C4-2B (cell line): ENCODE measurements at regions not wholly inside any gene's neighbourhood (a gene's known extent, or its start where the extent isn't known, plus 50 kb on each side); places are given as distances from the start of the nearest gene placed in this dataset.

Source experiments
- ZFX ChIP-seq: fragments of 450-650 bp; IDR thresholded peaks from 2 replicates; pipeline ENCODE4 v1.6.1; 2017
- TF ChIP-seq, protein P1 (sequence below): fragments of 450-650 bp; conservative IDR thresholded peaks from 2 replicates; pipeline ENCODE4 v1.5.1; 2017; ENCODE audit warnings: mild to moderate bottlenecking

DNA sequence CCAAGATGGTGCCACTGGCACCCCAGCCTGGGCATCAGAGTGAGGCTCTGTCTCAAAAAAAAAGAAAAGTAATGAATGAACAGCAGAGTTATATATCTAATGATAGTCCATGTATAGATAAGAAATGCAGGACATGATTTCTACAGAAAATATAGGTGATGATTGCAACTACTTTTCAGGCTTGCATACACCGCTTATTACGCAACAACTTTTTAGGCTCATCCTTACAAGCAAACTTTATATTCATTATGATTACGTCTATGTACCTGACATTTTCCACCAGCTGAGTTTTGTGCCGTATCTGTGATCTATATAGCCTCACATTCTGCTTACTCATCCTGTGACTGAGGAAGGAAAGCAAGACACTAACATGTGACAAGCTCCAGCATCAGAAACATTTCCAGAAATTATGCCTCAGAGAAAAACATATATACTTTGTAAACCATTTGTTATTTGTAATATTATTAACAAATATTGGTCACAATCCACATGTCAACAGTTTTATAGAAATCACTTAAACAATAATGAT lies 906.3 kb downstream of the ZPLD1 start:
- TF ChIP-seq, protein P1, sequence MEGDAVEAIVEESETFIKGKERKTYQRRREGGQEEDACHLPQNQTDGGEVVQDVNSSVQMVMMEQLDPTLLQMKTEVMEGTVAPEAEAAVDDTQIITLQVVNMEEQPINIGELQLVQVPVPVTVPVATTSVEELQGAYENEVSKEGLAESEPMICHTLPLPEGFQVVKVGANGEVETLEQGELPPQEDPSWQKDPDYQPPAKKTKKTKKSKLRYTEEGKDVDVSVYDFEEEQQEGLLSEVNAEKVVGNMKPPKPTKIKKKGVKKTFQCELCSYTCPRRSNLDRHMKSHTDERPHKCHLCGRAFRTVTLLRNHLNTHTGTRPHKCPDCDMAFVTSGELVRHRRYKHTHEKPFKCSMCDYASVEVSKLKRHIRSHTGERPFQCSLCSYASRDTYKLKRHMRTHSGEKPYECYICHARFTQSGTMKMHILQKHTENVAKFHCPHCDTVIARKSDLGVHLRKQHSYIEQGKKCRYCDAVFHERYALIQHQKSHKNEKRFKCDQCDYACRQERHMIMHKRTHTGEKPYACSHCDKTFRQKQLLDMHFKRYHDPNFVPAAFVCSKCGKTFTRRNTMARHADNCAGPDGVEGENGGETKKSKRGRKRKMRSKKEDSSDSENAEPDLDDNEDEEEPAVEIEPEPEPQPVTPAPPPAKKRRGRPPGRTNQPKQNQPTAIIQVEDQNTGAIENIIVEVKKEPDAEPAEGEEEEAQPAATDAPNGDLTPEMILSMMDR = no peak
- no peak for TF ChIP-seq ZFX
